NCI-H345 (cell line): ENCODE measurements at regions not wholly inside any gene's neighbourhood (a gene's known extent, or its start where the extent isn't known, plus 50 kb on each side); places are given as distances from the start of the nearest gene placed in this dataset.

ENCODE experiments used
- DNase-seq: peaks from one replicate; lab custom pipeline; 2025; lab: John Stamatoyannopoulos, UW

DNA sequence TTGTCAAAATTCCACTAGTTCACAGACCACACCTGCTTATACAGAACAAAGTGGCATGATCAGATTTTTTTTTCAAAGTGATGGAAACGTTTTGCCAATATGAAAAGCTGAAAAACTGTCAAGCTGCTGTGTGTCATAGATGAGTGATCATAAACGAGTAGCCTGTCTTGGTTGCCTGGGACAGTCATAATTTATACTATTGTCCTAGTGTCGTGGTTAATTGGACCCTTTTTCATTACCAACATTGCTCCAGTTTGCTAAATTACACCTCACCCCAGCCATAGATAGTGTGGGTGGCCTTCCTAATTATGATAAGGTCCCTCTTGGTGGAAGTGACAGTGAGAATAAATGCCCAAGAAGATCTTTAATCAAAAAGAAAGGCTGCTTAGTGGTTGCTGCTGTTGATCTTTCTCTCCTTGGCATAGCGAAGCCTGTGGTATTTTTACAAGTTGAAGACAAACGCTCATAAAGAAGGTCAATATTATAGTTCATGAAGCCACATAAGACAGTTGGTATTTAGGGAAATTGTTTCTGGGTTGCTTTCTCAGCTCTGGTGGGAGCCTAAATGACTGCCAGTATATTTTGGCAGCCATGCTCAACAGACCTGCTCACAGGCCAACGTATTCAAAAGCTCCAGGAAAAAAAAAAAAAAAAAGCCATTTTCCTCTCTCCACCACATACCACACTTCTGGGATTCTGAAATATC is 478.1 kb downstream of the PLA2G4A start:
- DNase-seq = no peak

GRCh38 chr1:187310038-187310631 is 481.4 kb downstream of the PLA2G4A start:
- DNase-seq = no peak

GRCh38 chr1:187313115-187313514 is 484.4 kb downstream of the PLA2G4A start:
- no peak for DNase-seq

- DNase-seq = no peak
Observed at GRCh38 chr1:187326557-187326956, 497.8 kb downstream of the PLA2G4A start.

- DNase-seq = peak; percentile 35
Observed at GRCh38 chr1:187336441-187337168, 507.9 kb downstream of the PLA2G4A start.

GRCh38 chr1:187338762-187339412 is 510.1 kb downstream of the PLA2G4A start:
- no peak for DNase-seq

DNA sequence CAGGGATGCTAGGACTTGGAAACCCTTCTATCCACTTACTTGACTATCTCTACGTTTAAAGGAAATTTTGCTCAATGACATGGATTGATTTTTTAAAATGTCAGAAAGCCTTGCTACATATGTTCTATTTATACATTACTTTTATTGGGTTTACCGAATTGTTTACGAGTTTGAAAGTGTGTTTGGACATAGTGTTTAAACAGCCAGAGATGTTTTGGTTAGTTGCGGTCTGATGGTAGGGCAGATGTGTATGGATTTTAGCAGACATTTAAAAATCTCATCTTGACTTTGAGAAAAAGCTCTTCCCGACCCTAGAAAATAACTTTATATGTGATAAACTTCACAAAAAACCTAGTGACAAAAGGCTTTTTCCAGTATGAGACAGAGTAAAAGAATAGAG is 513.7 kb downstream of the PLA2G4A start:
- no peak for DNase-seq

- DNase-seq = no peak
Observed at GRCh38 chr1:187374082-187374481, 545.3 kb downstream of the PLA2G4A start.

DNA sequence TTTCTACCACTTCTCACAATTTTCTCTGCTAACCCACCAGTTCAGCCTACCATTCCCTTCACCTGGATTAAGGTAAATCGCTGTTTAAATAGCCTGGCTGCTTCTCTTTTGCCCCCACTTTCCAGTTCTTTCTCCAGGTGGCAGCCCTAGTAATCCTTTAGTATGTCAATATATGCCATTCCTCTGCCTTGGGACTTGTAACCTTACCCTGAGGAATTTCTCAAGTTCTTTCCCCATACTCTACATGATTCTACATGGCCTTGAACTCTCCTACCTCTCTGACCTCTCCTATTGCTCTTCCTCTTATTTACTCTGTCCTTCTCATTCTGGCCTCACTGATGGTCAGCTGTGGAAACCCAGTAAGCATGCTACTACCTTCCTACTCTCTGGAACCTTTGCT is 546.0 kb downstream of the PLA2G4A start:
- DNase-seq = no peak

GRCh38 chr1:187383366-187383765 is 554.6 kb downstream of the PLA2G4A start:
- DNase-seq = no peak

- DNase-seq = no peak
Observed at GRCh38 chr1:187384504-187384903, 555.8 kb downstream of the PLA2G4A start.

DNA sequence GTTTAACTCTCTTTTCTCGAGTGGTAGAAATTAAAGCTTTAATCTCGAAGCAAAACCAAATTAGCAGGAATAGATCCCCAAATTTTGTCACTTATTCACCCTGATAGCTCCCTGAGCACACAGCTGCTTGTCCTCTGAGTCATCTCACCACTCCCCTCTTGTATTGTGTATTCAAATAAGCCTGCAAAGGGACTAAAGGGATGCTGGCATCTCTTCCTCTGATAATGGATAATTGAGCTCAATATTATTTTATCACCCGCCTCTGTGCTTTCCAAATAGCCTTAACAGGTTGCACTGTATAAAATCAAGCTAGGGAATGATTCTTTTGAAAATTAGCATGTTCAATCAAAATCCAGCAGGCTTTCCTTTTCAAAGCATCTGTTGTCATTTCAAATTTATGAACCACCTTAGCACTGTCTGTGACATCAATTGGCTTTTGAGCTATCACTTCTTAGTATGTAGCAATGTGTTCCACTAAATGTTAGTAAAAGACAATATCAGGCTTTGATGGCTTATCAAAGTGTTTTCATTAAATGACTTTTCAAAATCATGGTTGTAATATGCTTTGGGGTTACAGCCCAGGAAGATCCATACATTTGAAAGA is 561.6 kb downstream of the PLA2G4A start:
- DNase-seq = no peak

GRCh38 chr1:187396226-187396625 is 567.5 kb downstream of the PLA2G4A start:
- DNase-seq = no peak

DNA sequence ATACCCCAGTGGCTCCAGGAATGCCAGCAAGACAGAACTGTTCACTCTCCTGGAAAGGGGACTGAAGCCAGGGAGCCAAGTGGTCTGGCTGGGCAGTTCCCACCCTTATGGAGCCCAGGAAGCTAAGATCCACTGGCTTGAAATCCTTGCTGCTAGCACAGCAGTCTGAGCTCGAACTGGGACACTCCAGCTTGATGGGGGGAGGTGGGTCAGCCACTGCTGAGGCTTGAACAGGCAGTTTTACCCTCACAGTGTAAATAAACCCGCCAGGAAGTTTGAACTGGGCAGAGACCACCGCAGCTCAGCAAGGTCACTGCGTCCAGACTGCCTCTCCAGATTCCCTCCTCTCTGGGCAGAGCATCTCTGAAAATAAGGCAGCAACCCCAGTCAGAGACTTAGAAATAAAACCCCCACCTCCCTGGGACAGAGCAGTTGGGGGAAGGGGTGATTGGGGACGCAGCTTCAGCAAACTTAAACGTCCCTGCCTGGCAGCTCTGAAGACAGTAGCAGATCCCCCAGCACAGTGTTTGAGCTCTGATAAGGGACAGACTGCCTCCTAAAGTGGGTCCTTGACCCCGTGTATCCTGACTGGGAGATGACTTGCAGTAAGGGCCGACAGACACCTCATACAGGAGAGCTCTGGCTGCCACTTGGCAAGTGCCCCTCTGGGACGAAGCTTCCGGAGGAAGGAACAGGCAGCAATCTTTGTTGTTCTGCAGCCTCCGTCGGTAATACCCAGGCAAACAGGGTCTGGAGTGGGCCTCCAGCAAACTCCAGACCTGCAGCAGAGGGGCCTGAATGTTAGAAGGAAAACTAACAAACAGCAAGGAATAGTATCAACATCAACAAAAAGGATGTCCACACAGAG is 568.4 kb downstream of the PLA2G4A start:
- DNase-seq = no peak

- no peak for DNase-seq
Observed at GRCh38 chr1:187408212-187409004, 579.7 kb downstream of the PLA2G4A start.

DNA sequence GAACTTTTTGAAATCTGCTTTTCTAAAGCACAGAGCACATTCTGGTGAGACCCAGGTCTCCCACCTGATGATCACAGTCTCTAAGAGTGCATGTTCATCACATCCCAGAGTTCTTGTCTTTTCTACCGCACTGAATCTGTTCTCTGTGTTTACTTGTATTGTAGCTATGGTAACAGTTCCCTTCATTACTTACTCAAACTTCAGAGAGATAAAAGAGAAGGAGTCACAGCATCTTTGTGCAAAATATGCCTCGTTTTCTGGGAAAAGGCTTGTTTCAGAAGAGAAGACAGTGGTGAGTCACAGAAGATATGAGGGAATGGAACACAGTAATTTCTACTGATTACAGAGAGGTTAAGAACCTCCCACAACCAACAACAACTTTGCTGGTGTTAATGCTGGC is 580.6 kb downstream of the PLA2G4A start:
- DNase-seq = no peak

DNA sequence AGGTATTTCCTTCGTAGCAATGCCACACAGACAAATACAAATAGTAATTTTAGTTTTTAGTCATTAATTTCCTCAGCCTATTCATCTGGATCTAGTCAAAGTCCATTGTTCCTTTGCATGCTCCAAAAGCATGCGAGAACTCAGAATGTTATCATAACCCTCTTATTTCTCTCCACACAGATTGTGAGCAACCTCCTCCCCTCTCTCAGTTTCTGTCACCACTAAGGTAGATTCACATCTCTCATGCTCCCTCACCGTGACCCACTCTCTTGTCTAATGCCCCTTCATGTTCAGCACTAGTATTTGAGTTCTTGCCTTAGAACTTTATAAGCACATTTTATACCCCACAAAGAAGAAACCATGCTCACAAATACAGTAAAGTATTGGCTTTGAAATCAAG is 582.4 kb downstream of the PLA2G4A start:
- no peak for DNase-seq

DNA sequence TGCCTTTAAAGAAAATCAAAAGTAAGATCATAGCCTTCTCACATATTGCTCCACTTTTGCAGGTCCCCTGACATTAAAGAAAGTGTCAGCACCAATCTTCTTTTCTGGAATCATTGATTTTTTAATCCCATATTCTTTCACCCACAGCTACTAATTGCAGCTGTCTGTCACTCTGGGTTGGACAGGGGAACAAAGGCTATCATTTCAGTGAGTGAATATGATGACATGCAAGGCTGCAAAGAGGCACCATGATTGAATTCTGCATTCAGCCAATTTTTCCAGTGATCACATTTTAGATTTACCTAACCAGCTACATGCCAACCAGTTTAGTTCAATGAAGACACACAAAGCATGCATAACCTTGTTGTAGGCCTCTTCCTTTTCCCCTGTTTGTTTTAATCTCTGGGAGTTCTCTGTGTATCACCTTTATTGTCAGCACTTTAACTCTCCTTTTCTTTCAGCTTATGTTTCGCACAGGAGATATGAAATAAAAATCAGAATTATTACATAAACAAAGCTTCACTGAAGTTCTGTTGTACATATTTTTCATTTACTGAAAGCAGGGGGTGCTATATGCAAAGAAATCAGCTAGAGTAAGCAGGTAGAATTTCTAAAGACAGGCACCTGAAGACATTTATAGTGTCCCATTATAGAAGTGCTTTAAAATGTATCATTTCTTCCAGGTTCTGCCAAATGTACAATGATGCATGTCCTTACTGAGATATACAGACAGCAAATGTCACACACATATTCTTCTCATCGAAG is 584.8 kb downstream of the PLA2G4A start:
- peak; percentile 32 for DNase-seq

DNA sequence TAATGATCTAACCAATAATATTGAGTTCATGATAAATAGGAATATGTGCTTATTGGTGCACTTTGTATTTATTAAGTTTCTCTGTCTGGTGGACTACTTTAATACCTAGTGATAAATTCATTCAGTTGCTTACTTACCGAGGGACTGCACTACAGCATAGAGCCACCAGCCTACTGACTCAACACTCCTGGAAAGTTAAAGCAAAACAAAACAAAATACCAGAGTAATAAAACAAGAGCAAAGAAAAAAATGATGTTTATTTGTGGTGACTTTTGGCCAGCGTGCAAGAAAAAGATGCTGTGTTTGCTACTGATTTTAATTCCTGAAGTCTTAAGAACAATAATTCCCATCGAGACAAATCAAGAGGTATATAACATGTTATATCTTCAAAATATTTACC is 586.3 kb downstream of the PLA2G4A start:
- DNase-seq = no peak

DNA sequence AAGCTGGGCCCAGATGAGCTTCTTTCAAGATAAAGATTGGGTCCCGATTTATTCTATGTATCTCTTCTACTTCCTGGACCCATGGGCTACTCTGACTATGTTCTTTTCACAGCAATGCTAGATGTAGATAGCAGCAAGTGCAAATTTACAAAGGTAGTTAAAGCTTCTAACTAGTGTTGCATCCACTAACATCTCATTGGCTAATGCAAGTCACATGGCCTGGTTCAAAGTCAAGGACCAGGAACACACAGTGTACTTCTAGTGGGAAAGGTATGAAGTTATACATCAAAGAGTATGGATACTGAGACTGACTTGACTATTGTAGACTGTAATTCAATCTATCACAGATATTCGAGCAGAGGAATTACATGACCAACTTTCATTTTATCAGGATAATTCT is 588.8 kb downstream of the PLA2G4A start:
- DNase-seq = no peak
